ENCODE measurements at regions not wholly inside any gene's neighbourhood (a gene's known extent, or its start where the extent isn't known, plus 50 kb on each side); places are given as distances from the start of the nearest gene placed in this dataset.

DNA sequence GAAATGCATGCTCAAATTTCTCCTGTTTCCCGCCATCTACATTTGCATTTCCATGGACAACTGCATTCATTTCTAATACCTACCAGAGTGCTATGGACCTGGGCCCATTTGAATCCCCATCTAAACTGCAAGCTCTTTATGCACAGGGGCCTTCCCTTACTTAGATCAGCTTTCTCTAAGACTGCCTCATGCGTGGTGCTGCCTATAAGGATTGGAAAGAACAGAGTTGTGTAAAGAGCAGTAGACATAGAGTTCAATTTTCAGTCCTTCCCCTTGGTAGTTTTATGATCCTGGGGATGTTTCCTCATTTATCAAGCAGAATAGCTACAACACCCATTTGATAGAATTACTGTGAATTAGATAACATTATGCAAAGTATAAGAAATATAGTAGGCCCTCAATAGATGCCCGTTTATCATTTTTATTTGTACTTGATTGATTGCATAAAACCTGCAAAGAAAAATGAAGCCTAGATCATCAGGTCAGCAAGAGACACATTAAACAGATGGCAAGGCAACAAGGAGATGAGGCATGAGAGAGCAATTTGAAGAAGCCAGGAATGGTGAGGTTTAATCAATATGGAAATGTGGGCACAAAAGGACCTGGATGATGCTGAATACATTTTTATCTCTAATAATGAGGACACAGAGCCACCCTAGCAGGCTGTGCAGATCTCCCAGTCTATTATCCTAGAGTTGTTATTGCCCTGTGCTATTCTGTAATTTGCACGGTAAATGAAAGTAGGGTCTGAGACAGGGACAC is 359.7 kb downstream of the FAM181B start:
- no peaks in the 10 kb centered on the region for H3K36me3 ChIP-seq (ENCODE audit: low read depth, low read length)
- BruUV-seq (replicated peaks) = no TSS peak
- H3K4me3 ChIP-seq (ENCODE audit: low read length) = no peak overlapping the region
- no peaks in the 10 kb centered on the region for H3F3A ChIP-seq (ENCODE audit: low read length, unreplicated experiment)
- H4K20me1 ChIP-seq (ENCODE audit: low read length) = no peaks in the 10 kb centered on the region
- intact Hi-C loops (cut with micrococcal nuclease) = no loop called here
- ChIA-PET POLR2A (ENCODE audit: unreplicated experiment) (no interaction called here), CTCF (no interaction called here)
- H3K27me3 ChIP-seq (ENCODE audit: low read length) = no peaks in the 10 kb centered on the region
- no peak for DNase-seq
- H3K4me2 ChIP-seq (ENCODE audit: low read length) = no peak overlapping the region
- no peaks in the 10 kb centered on the region for H3K79me2 ChIP-seq (ENCODE audit: low read length)
- no peaks in the 10 kb centered on the region for H3K9me2 ChIP-seq (replicated peaks; ENCODE audit: low read length)
- H3K9me3 ChIP-seq (ENCODE audit: low read length) = peaks cover 13% of the 10 kb centered on the region
- H2AFZ ChIP-seq (ENCODE audit: low read length) = no peak overlapping the region
- H3K27ac ChIP-seq (ENCODE audit: low read length) = no peak overlapping the region
- TF ChIP-seq EZH2phosphoT487 (IDR thresholded peaks at IDR 0.05; ENCODE audit: borderline replicate concordance, low read length) = no peak
- TF ChIP-seq, protein P1, sequence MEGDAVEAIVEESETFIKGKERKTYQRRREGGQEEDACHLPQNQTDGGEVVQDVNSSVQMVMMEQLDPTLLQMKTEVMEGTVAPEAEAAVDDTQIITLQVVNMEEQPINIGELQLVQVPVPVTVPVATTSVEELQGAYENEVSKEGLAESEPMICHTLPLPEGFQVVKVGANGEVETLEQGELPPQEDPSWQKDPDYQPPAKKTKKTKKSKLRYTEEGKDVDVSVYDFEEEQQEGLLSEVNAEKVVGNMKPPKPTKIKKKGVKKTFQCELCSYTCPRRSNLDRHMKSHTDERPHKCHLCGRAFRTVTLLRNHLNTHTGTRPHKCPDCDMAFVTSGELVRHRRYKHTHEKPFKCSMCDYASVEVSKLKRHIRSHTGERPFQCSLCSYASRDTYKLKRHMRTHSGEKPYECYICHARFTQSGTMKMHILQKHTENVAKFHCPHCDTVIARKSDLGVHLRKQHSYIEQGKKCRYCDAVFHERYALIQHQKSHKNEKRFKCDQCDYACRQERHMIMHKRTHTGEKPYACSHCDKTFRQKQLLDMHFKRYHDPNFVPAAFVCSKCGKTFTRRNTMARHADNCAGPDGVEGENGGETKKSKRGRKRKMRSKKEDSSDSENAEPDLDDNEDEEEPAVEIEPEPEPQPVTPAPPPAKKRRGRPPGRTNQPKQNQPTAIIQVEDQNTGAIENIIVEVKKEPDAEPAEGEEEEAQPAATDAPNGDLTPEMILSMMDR (conservative IDR thresholded peaks at IDR 0.05; ENCODE audit: low read depth, low read length) = no peak
- no peak for TF ChIP-seq EZH2 (IDR thresholded peaks at IDR 0.05; ENCODE audit: low read length, unreplicated experiment)
- no peak for ATAC-seq
- no peaks in the 10 kb centered on the region for H3K4me1 ChIP-seq (ENCODE audit: insufficient read depth, low read length)
- no peak overlapping the region for H3K9ac ChIP-seq (ENCODE audit: low read length)

DNA sequence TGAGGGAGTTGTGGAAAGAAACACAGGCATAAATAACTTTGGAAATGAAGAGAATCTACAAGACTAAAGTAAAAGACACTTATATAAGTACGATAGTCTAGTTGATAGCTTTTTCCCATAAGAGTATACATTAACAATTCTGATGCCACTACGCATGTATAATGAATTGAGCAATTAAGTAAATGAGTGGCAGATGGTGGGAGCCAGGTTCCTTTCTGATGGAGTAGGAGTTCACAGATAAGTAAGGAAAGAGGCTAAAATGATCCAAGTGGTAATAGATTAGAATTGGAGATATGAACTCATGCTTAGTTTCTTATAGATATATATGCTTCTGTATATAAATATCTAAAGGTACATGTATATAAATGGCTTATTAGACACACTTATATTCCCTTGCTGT is 368.3 kb downstream of the FAM181B start:
- Histone ChIP-seq H3K9me2 (replicated peaks; ENCODE audit: low read length) (no peaks in the 10 kb centered on the region), H3K27ac (ENCODE audit: low read length) (no peak overlapping the region), H3K79me2 (ENCODE audit: low read length) (no peaks in the 10 kb centered on the region), H3K9ac (ENCODE audit: low read length) (no peak overlapping the region), H3K4me3 (ENCODE audit: low read length) (no peak overlapping the region), H4K20me1 (ENCODE audit: low read length) (no peaks in the 10 kb centered on the region), H3K4me1 (ENCODE audit: insufficient read depth, low read length) (no peaks in the 10 kb centered on the region), H2AFZ (ENCODE audit: low read length) (no peak overlapping the region), H3F3A (ENCODE audit: low read length, unreplicated experiment) (no peaks in the 10 kb centered on the region), H3K27me3 (ENCODE audit: low read length) (no peaks in the 10 kb centered on the region), H3K36me3 (ENCODE audit: low read depth, low read length) (no peaks in the 10 kb centered on the region), H3K9me3 (ENCODE audit: low read length) (peaks cover 4% of the 10 kb centered on the region; the same call in 1 of the 2 replicates), H3K4me2 (ENCODE audit: low read length) (no peak overlapping the region)
- TF ChIP-seq EZH2 (IDR thresholded peaks at IDR 0.05; ENCODE audit: low read length, unreplicated experiment) (no peak), EZH2phosphoT487 (IDR thresholded peaks at IDR 0.05; ENCODE audit: borderline replicate concordance, low read length) (no peak)
- TF ChIP-seq, protein P1 (conservative IDR thresholded peaks at IDR 0.05; ENCODE audit: low read depth, low read length) = no peak
- no TSS peak for BruUV-seq (replicated peaks)
- no peak for ATAC-seq
- CTCF ChIA-PET = no interaction called here
- intact Hi-C loops (cut with micrococcal nuclease) = no loop called here
- DNase-seq = no peak
- POLR2A ChIA-PET (ENCODE audit: unreplicated experiment) = no interaction called here

- ChIA-PET CTCF (no interaction called here), POLR2A (ENCODE audit: unreplicated experiment) (no interaction called here)
- H3K4me3 ChIP-seq (ENCODE audit: low read length) = no peak overlapping the region
- no TSS peak for BruUV-seq (replicated peaks)
- H3K9ac ChIP-seq (ENCODE audit: low read length) = no peak overlapping the region
- ATAC-seq (no peak), DNase-seq (no peak)
- no peak overlapping the region for H3K27ac ChIP-seq (ENCODE audit: low read length)
- intact Hi-C loops (cut with micrococcal nuclease) = no loop called here
- no peaks in the 10 kb centered on the region for H3K79me2 ChIP-seq (ENCODE audit: low read length)
- no peaks in the 10 kb centered on the region for H3K9me2 ChIP-seq (replicated peaks; ENCODE audit: low read length)
- peaks cover 15% of the 10 kb centered on the region; the same call in 1 of the 2 replicates for H3K9me3 ChIP-seq (ENCODE audit: low read length)
- H3K4me1 ChIP-seq (ENCODE audit: insufficient read depth, low read length) = no peaks in the 10 kb centered on the region
- H3K27me3 ChIP-seq (ENCODE audit: low read length) = no peaks in the 10 kb centered on the region
- no peak overlapping the region for H2AFZ ChIP-seq (ENCODE audit: low read length)
- H3F3A ChIP-seq (ENCODE audit: low read length, unreplicated experiment) = no peaks in the 10 kb centered on the region
- H3K4me2 ChIP-seq (ENCODE audit: low read length) = no peak overlapping the region
- H4K20me1 ChIP-seq (ENCODE audit: low read length) = no peaks in the 10 kb centered on the region
- TF ChIP-seq EZH2 (IDR thresholded peaks at IDR 0.05; ENCODE audit: low read length, unreplicated experiment) (no peak), EZH2phosphoT487 (IDR thresholded peaks at IDR 0.05; ENCODE audit: borderline replicate concordance, low read length) (no peak)
- TF ChIP-seq, protein P1 (conservative IDR thresholded peaks at IDR 0.05; ENCODE audit: low read depth, low read length) = no peak
- H3K36me3 ChIP-seq (ENCODE audit: low read depth, low read length) = no peaks in the 10 kb centered on the region
Measured at GRCh38 chr11:82356316-82356715, 377.3 kb downstream of the FAM181B start.

All from PC-3 (cell line).